ENCODE measurements at regions not wholly inside any gene's neighbourhood (a gene's known extent, or its start where the extent isn't known, plus 50 kb on each side); places are given as distances from the start of the nearest gene placed in this dataset.

DNA sequence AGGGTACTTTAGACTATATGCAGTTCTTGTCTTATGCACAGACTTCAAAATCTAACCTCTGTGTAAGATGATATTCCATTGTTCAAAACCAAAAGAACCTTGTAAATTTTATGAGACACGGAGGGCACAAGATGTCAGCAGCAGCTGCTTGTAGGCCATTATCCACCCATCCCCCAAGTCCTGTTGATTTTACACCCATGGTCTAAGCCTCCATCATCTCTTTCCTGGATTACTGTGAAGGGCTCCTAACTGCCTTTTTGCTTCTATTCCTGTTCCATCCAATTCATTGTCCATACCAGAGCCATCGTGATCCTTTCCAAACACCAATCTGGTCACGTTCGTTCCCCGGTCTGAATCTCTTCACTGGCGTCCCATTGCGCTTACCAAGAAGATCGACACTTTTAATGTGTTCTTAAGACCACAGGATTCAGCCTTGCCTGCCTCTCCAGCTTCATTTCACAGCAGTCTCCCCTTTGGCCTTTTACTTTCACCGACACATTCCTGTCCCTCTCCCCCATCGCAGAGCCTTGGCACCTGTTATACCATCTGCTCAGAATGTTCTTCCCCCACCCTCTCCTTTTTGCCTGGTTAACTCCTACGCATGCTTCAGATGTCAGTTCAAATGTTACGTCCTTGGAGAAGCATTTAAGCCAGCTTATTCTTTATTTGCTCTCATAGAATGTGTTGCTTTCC, 107.3 kb upstream of the POU3F1 start:
- intact Hi-C loops (cut with micrococcal nuclease), result no loop called here
- no peak overlapping the region for H3K9ac ChIP-seq (ENCODE audit: low read length)
- no peak overlapping the region for H3K4me3 ChIP-seq (replicated peaks in 1 of 2; ENCODE audit: low read depth in 1 of 2, low read length in 2 of 2)
- no peak for DNase-seq (ENCODE audit: low read depth, low spot score)
- CTCF ChIA-PET, result no interaction called here
- H3K36me3 ChIP-seq (ENCODE audit: control insufficient read depth in 1 of 2, insufficient read depth in 2 of 2, low read length in 2 of 2), result no peaks in the 10 kb centered on the region
- BruUV-seq (replicated peaks), result no TSS peak
- no peak overlapping the region for H3K4me2 ChIP-seq (ENCODE audit: low read length)
- no peaks in the 10 kb centered on the region for H4K20me1 ChIP-seq (ENCODE audit: insufficient read depth)
- H3K9me2 ChIP-seq (ENCODE audit: insufficient read depth), result no peaks in the 10 kb centered on the region
- TF ChIP-seq RAD21 (IDR thresholded peaks at IDR 0.05; ENCODE audit: low read depth), result no peak
- H3K27ac ChIP-seq (ENCODE audit: low read depth, low read length), result no peak overlapping the region
- POLR2A ChIA-PET, result no interaction called here
- H2AFZ ChIP-seq (ENCODE audit: low read depth, low read length, poor library complexity, severe bottlenecking), result no peak overlapping the region
- peaks cover 34% of the 10 kb centered on the region; the same call in 1 of the 2 replicates for H3K27me3 ChIP-seq (ENCODE audit: insufficient read depth, low read length)
- H3K79me2 ChIP-seq (ENCODE audit: insufficient read depth, low read length), result no peaks in the 10 kb centered on the region
- H3K9me3 ChIP-seq (ENCODE audit: control insufficient read depth in 1 of 2, insufficient read depth in 1 of 2, low read depth in 1 of 2, low read length in 2 of 2), result no peaks in the 10 kb centered on the region
- ATAC-seq, result no peak
- H3K4me1 ChIP-seq (ENCODE audit: control insufficient read depth in 1 of 2, insufficient read depth in 2 of 2, low read length in 2 of 2), result no peaks in the 10 kb centered on the region
- RAD21 ChIA-PET (ENCODE audit: low non-redundant PET in 1 of 2, low total read pairs in 2 of 2, uncharacterized antibody in 2 of 2, unreplicated experiment in 2 of 2), result no interaction called here

DNA sequence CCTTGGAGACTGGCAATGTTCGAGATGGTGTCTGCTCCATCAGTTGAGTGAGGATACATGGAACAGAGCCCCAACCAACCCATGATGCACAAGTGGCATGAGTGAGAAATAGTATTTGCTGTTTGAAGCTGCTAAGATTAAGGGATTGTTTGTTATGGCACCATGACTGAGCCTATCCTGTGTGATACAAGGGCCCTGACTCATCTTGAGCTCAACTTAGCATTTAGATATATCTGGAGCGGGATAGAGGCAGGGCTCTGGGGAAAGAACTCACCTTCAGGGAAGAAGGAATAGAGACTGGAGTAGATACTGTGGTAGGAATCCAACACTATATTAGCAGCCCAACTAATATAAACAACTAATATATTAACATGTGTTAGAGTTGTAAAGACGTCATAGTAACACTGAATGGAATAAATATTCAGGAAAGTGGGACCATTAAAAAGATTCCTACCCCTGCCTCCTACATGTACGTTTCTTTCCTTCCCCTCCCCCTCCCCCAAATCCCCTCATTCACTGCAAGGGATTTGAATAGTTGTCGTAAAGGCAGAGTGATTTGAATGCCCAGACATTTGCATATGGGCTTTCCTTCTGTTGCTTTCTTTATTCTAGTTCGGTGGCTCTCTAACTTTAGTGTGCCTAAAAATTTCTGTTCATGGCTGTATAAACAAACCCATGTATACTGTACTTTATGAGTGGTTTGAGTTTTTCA, 106.6 kb upstream of the POU3F1 start:
- H3K36me3 ChIP-seq (ENCODE audit: control insufficient read depth in 1 of 2, insufficient read depth in 2 of 2, low read length in 2 of 2), result no peaks in the 10 kb centered on the region
- DNase-seq (ENCODE audit: low read depth, low spot score) (no peak), ATAC-seq (no peak)
- ChIA-PET RAD21 (ENCODE audit: low non-redundant PET in 1 of 2, low total read pairs in 2 of 2, uncharacterized antibody in 2 of 2, unreplicated experiment in 2 of 2) (no interaction called here), POLR2A (no interaction called here), CTCF (no interaction called here)
- no peak overlapping the region for H3K9ac ChIP-seq (ENCODE audit: low read length)
- intact Hi-C loops (cut with micrococcal nuclease), result no loop called here
- no peaks in the 10 kb centered on the region for H3K9me3 ChIP-seq (ENCODE audit: control insufficient read depth in 1 of 2, insufficient read depth in 1 of 2, low read depth in 1 of 2, low read length in 2 of 2)
- H3K27ac ChIP-seq (ENCODE audit: low read depth, low read length), result no peak overlapping the region
- BruUV-seq (replicated peaks), result no TSS peak
- H3K79me2 ChIP-seq (ENCODE audit: insufficient read depth, low read length), result no peaks in the 10 kb centered on the region
- no peaks in the 10 kb centered on the region for H4K20me1 ChIP-seq (ENCODE audit: insufficient read depth)
- H3K9me2 ChIP-seq (ENCODE audit: insufficient read depth), result no peaks in the 10 kb centered on the region
- peaks cover 29% of the 10 kb centered on the region; the same call in 1 of the 2 replicates for H3K27me3 ChIP-seq (ENCODE audit: insufficient read depth, low read length)
- H2AFZ ChIP-seq (ENCODE audit: low read depth, low read length, poor library complexity, severe bottlenecking), result no peak overlapping the region
- no peak overlapping the region for H3K4me3 ChIP-seq (replicated peaks in 1 of 2; ENCODE audit: low read depth in 1 of 2, low read length in 2 of 2)
- no peak overlapping the region for H3K4me2 ChIP-seq (ENCODE audit: low read length)
- TF ChIP-seq POLR2A (IDR thresholded peaks at IDR 0.05; ENCODE audit: borderline replicate concordance, extremely low read depth, insufficient read depth, insufficient read length), result no peak
- TF ChIP-seq, protein P1, sequence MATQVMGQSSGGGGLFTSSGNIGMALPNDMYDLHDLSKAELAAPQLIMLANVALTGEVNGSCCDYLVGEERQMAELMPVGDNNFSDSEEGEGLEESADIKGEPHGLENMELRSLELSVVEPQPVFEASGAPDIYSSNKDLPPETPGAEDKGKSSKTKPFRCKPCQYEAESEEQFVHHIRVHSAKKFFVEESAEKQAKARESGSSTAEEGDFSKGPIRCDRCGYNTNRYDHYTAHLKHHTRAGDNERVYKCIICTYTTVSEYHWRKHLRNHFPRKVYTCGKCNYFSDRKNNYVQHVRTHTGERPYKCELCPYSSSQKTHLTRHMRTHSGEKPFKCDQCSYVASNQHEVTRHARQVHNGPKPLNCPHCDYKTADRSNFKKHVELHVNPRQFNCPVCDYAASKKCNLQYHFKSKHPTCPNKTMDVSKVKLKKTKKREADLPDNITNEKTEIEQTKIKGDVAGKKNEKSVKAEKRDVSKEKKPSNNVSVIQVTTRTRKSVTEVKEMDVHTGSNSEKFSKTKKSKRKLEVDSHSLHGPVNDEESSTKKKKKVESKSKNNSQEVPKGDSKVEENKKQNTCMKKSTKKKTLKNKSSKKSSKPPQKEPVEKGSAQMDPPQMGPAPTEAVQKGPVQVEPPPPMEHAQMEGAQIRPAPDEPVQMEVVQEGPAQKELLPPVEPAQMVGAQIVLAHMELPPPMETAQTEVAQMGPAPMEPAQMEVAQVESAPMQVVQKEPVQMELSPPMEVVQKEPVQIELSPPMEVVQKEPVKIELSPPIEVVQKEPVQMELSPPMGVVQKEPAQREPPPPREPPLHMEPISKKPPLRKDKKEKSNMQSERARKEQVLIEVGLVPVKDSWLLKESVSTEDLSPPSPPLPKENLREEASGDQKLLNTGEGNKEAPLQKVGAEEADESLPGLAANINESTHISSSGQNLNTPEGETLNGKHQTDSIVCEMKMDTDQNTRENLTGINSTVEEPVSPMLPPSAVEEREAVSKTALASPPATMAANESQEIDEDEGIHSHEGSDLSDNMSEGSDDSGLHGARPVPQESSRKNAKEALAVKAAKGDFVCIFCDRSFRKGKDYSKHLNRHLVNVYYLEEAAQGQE (IDR thresholded peaks at IDR 0.05; ENCODE audit: low read depth), result no peak
- no peak for TF ChIP-seq JUND (IDR thresholded peaks at IDR 0.05)
- no peak for TF ChIP-seq ATF3 (IDR thresholded peaks at IDR 0.05)
- TF ChIP-seq, protein P2, sequence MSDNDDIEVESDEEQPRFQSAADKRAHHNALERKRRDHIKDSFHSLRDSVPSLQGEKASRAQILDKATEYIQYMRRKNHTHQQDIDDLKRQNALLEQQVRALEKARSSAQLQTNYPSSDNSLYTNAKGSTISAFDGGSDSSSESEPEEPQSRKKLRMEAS (IDR thresholded peaks at IDR 0.05), result no peak
- TF ChIP-seq POLR2AphosphoS5 (IDR thresholded peaks at IDR 0.05; ENCODE audit: low read depth, low read length), result no peak
- no peak for TF ChIP-seq YY1 (IDR thresholded peaks at IDR 0.05; ENCODE audit: extremely low read depth, insufficient replicate concordance, low read depth, low read length)
- no peak for TF ChIP-seq SIN3A (IDR thresholded peaks at IDR 0.05; ENCODE audit: low read depth)
- no peak for TF ChIP-seq ELF1 (IDR thresholded peaks at IDR 0.05; ENCODE audit: borderline replicate concordance, low read depth)
- H3K4me1 ChIP-seq (ENCODE audit: control insufficient read depth in 1 of 2, insufficient read depth in 2 of 2, low read length in 2 of 2), result no peaks in the 10 kb centered on the region
